Esophagus squamous epithelium (tissue), 4 donors: ENCODE measurements at regions not wholly inside any gene's neighbourhood (a gene's known extent, or its start where the extent isn't known, plus 50 kb on each side); places are given as distances from the start of the nearest gene placed in this dataset.

Source experiments
- CTCF ChIP-seq, 6 experiments: fragments of 450-650 bp in 4 of 6; fragments of 200-600 bp in 2 of 6; sonication (generic) in 2 of 6; IDR thresholded peaks; one replicate each; pipeline ENCODE4 v1.5.1; 2016 to 2019; ENCODE audit warnings: antibody characterized with exemption in 6 of 6, mild to moderate bottlenecking in 4 of 6, moderate library complexity in 4 of 6
- POLR2A ChIP-seq, 4 donors: fragments of 450-650 bp; IDR thresholded peaks; one replicate each; pipeline ENCODE4 v1.6.1; 2017; ENCODE audit warnings: antibody characterized with exemption in 4 of 4, mild to moderate bottlenecking in 4 of 4, moderate library complexity in 3 of 4

DNA sequence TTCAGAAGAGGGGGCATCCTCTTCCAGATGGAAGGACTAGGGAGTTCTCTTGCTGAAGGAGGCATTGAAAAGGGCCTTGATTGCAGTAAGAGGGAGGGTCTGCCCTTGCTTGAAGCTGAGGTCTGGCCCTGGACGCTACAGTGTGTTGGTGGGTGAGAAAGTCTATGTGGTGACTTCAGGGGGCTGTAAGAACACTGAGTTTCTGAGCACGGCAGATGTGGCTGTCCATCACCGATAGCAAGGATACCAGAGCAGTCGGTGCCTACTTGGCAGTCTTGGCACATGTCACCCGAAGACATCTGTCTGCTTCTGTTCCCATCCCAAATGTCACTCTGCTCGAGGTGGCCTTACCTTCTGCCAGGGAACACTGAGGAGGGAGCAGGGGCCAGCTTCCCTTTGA lies 631.1 kb upstream of the CFAP20DC start:
- TF ChIP-seq CTCF (IDR thresholded peaks at IDR 0.05) (no peak), POLR2A (IDR thresholded peaks at IDR 0.05) (no peak)
